ENCODE measurements at regions not wholly inside any gene's neighbourhood (a gene's known extent, or its start where the extent isn't known, plus 50 kb on each side); places are given as distances from the start of the nearest gene placed in this dataset.

- TF ChIP-seq SUZ12 (IDR thresholded peaks at IDR 0.05) = no peak
- TF ChIP-seq FOXK2 (IDR thresholded peaks at IDR 0.05) = no peak
- TF ChIP-seq ARNT (IDR thresholded peaks at IDR 0.05) = no peak
- TF ChIP-seq TARDBP (IDR thresholded peaks at IDR 0.05) = no peak
- TF ChIP-seq SP1 (IDR thresholded peaks at IDR 0.05) = no peak
- TF ChIP-seq BHLHE40 (IDR thresholded peaks at IDR 0.05; ENCODE audit: borderline replicate concordance) = no peak
- no peak for TF ChIP-seq NFRKB (IDR thresholded peaks at IDR 0.05)
- TF ChIP-seq CTBP1 (IDR thresholded peaks at IDR 0.05; ENCODE audit: borderline replicate concordance) = no peak
- TF ChIP-seq L3MBTL2 (conservative IDR thresholded peaks at IDR 0.05) = no peak
- TF ChIP-seq FOXM1 (IDR thresholded peaks at IDR 0.05; ENCODE audit: borderline replicate concordance) = no peak
Observed at GRCh38 chr14:61959348-61959747, 197.1 kb downstream of the SNAPC1 start.

All from HEK293T (cell line).